Glomerular visceral epithelial cell (primary cell): ENCODE measurements at regions not wholly inside any gene's neighbourhood (a gene's known extent, or its start where the extent isn't known, plus 50 kb on each side); places are given as distances from the start of the nearest gene placed in this dataset.
"Not testable (repeated sequence)": the region's sequence is repeated elsewhere in the genome, so short reads cannot be mapped to it uniquely, and the experiment has no call there.

ENCODE experiments used
- DNase-seq: peaks from one replicate; pipeline ENCODE4 v3.0.0-alpha.2; 2016; ENCODE audit errors: extremely low spot score

DNA sequence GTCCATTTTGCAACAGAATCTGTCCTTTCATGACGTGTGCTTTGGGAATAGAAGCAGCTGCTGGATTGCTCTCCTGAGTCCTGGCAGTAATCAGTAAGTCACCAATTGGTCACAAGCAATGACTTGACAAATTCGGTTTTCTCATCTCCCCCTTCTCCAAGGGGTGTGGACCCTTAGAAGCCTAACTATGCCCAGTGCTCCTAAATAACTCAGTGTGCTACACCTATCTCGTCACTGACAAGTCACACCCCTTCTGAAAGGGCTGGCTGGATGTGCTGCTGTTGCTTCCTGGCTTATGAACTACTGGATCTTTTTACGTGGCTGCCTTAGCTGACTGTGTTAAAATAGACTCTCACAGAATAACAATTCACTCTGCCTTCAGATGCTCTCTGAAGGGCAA, 1351.5 kb downstream of the ZPLD1 start:
- DNase-seq, result no peak

GRCh38 chr3:103787164-103787871, 1352.5 kb downstream of the ZPLD1 start:
- no peak for DNase-seq

DNA sequence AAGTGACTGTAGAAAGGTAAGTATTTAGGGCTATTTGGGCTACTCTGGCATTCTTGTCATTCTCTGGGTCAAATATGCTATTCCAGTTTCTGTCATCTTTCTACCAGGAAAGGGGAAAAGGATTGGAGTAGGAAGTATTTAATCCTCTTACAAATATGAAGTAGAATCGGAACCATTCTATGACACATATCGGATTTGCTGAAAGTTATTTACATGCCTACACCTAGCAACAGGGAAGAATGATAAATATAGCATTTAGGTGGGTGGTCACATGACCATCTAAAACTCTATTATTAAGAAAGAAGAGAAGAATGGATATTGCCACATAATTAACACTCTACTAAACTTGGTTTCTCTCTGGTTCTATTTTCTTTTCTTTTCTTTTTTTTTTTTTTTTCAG, 1353.1 kb downstream of the ZPLD1 start:
- DNase-seq, result no peak

GRCh38 chr3:103791786-103792515, 1357.1 kb downstream of the ZPLD1 start:
- DNase-seq, result no peak

GRCh38 chr3:103794656-103795055, 1359.8 kb downstream of the ZPLD1 start:
- no peak for DNase-seq

- no peak for DNase-seq
Measured at GRCh38 chr3:103796068-103796467, 1361.3 kb downstream of the ZPLD1 start.

- DNase-seq, result no peak
Measured at GRCh38 chr3:103803787-103804186, 1369.0 kb downstream of the ZPLD1 start.

- DNase-seq, result no peak
Measured at GRCh38 chr3:103810167-103810566, 1375.4 kb downstream of the ZPLD1 start.

GRCh38 chr3:103813955-103814354, 1379.1 kb downstream of the ZPLD1 start:
- no peak for DNase-seq

DNA sequence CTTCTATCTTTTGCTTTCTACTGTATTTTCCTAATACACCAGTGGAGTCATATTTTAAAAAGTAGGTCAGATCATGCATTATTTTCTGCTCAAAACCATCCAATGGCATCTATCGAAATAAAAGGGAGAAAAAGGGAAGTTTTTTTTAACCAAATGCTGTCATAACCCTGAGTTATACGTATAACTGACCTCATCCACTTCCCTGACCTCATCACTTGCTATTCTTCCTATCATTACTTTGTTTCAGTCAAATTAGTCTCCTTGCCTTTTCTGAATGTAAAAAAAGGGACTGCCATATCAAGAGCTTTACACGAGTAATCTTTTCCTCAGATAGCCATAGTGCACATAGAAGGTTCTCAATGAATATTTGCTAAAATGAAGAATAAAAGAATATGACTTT, 1383.6 kb downstream of the ZPLD1 start:
- DNase-seq, result no peak

GRCh38 chr3:103818800-103819199, 1384.0 kb downstream of the ZPLD1 start:
- no peak for DNase-seq

DNA sequence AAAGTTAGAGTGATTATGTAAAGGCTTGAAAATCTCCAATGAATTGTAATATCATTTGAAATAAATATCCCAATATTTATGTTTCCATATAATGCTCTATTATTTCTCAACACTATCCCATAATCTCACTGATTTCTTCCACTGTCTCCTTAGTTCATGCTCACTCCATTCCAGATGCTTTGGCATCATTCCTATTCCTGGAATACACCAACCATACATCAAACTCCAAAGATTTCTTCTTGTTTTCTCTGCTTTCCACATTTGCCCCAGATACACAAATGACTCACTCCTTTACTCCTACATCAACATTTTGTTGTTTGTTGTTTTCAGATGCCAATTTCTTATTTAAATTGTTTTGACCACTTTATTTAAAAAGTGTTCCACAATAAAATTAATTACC, 1390.8 kb downstream of the ZPLD1 start:
- no peak for DNase-seq

- no peak for DNase-seq
Measured at GRCh38 chr3:103829723-103830326, 1395.0 kb downstream of the ZPLD1 start.

DNA sequence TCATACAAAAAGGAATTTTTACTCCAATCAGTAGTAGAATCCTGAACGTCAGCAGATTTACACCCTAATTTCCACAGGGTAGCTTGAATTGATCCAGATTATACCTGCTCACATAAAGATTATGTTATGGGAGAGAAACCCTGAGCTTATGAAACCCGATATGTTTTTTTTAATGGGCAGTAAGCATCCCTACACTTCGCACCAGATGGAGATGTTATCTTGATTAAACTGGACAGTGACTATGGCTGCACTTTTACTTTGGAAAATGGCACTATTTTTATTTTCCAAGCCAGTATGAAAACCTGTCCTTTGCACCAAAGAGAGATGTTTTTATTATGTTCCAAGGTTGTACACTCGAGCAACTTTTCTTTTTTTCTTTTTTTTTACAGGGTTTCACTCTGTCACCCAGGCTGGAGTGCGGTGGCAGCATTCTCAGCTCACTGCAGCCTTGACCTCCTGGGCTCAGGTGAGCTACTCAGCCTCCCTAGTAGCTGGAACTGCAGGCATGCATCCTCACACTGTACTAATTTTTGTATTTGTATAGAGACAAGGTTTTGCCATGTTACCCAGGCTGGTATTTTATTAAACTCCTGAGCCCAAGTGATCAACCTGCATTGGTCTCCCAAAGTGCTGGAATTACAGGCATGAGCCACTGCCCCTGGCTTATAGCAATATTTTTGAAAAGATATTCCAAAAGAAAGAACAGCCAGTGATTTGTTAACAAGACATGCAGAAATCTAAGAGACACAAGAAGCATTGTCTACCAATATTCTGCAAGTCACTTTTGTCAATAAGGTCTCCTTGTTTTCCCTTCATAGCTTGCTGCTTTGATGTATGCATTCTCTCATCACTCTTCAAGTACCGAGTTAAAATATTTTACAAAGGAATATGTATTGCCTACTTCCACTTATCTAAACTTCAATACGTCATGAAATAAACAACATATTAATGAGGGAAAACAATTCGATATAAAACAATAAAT, 1412.6 kb downstream of the ZPLD1 start:
- DNase-seq, result no peak

GRCh38 chr3:103851793-103852192, 1417.0 kb downstream of the ZPLD1 start:
- DNase-seq, result no peak

GRCh38 chr3:103862415-103862814, 1427.6 kb downstream of the ZPLD1 start:
- DNase-seq, result no peak

DNA sequence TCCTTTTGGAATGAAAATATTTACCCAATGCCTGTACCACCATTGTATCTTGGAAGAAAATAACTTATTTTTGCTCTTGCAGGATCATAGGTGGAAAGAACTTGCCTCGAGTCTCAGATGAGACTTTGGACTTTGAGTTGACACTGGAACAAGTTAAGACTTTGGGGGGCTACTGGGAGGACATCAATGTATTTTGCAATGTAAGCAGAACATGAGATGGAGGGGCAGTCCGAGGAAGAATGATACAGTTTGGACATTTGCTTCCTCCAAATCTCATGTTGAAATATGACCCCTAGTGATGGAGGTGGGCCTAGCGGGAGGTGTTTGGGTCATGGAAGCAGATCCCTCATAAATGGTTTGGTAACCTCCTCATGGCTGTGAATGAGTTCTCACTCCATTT, 1428.6 kb downstream of the ZPLD1 start:
- DNase-seq, result no peak

DNA sequence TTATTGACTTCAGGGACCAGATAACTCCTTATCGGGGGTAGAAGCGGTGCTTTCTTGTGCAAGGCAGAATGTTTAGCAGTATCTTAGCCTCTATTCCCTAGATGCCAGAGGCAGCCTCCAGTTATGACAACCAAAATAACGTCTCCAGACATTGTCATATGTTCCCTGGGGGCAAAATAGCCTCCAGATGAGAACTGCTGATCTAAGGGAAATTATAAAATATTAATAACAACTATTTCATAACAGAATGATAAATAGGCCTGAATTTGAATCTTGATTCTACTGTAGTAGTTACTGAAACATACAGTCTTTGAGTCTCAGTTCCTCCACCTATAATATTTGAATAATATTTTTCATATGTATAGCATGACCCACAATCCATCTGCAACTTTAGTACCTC, 1431.3 kb downstream of the ZPLD1 start:
- DNase-seq, result no peak

- peak; percentile 0 for DNase-seq
Measured at GRCh38 chr3:103873021-103873420, 1438.2 kb downstream of the ZPLD1 start.

GRCh38 chr3:103873897-103874545, 1439.2 kb downstream of the ZPLD1 start:
- DNase-seq, result no peak

DNA sequence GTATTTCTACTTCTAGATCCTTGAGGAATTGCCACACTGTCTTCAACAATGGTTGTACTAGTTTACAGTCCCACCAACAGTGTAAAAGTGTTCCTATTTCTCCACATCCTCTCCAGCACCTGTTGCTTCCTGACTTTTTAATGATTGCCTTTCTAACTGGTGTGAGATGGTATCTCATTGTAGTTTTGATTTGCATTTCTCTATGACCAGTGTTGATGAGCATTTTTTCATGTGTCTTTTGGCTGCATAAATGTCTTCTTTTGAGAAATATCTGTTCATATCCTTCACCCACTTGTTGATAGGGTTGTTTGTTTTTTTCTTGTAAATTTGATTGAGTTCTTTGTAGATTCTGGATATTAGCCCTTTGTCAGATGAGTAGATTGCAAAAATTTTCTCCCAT, 1447.0 kb downstream of the ZPLD1 start:
- DNase-seq, result not testable (repeated sequence)
